Psoas muscle (tissue), 7 donors: ENCODE measurements at regions not wholly inside any gene's neighbourhood (a gene's known extent, or its start where the extent isn't known, plus 50 kb on each side); places are given as distances from the start of the nearest gene placed in this dataset.
A peak's percentile ranks its signal among the peaks of the same experiment; 100 is the strongest.

Experiments
- ATAC-seq, 4 donors: fragments of 200-7000 bp; cut with Tn5 transposase; one replicate each; pipeline ENCODE4 v1.9.1; 2020; ENCODE audit warnings: moderate library complexity in 3 of 4, mild to moderate bottlenecking in 2 of 4
- DNase-seq, 2 donors: peaks; one replicate each; pipeline ENCODE4 v3.0.0-alpha.2; 2020
- H3K27ac ChIP-seq: fragments of 200-600 bp; one replicate; pipeline ENCODE4 v1.8.0; 2022
- H3K27me3 ChIP-seq, 3 donors: fragments of 200-600 bp in 1 of 3; one replicate each; pipeline versions ENCODE4 v1.6.1 to v1.8.0; 2013 to 2022; ENCODE audit warnings: low read length in 2 of 3, mild to moderate bottlenecking in 2 of 3, moderate library complexity in 1 of 3; ENCODE audit not compliant: insufficient read depth in 3 of 3
- H3K36me3 ChIP-seq, 2 donors: fragments of 200-600 bp in 1 of 2; one replicate each; pipeline versions ENCODE4 v1.6.1 to v1.8.0; 2013 to 2022; ENCODE audit warnings: low read depth in 1 of 2, mild to moderate bottlenecking in 1 of 2, moderate library complexity in 1 of 2; ENCODE audit not compliant: insufficient read depth in 1 of 2
- H3K4me1 ChIP-seq: fragments of 200-600 bp; one replicate; pipeline ENCODE4 v1.8.0; 2022
- H3K4me3 ChIP-seq: fragments of 200-600 bp; one replicate; pipeline ENCODE4 v1.8.0; 2022; ENCODE audit warnings: mild to moderate bottlenecking
- H3K9me3 ChIP-seq: fragments of 200-600 bp; one replicate; pipeline ENCODE4 v1.8.0; 2022
- WGBS, 3 donors: extraction: QIAGEN DNeasy Blood & Tissue Kit; methylation state at CpG; one replicate each; pipeline versions ENCODE4 v1.1.6 to v1.1.7; 2013; 5-methylcytosine and 5-hydroxymethylcytosine counted together
- intact Hi-C, 2 donors: fragments of 100-400 bp; cut with DNase I; formaldehyde crosslinking; loops; one replicate each; pipeline versions ENCODE4 v1.11.0 to v1.14.2; 2022
- TF ChIP-seq, protein P1 (sequence below): fragments of 200-600 bp; IDR thresholded peaks from one replicate; pipeline ENCODE4 v1.8.0; 2022; ENCODE audit warnings: antibody characterized with exemption
- donor health status: healthy with polysubstance abuse.
- donor health status: DM: no; HTN: no; CAD: no; lungs with moderate emphysema.
- donor health status: Bipolar disorder and iron deficiency.
- donor health status: healthy.
- donor health status: DM: yes; HTN: yes; CAD: no.
- donor health status: DM: no; HTN: no; CAD: no.
- donor health status: DM: yes; HTN: yes; CAD: no.

DNA sequence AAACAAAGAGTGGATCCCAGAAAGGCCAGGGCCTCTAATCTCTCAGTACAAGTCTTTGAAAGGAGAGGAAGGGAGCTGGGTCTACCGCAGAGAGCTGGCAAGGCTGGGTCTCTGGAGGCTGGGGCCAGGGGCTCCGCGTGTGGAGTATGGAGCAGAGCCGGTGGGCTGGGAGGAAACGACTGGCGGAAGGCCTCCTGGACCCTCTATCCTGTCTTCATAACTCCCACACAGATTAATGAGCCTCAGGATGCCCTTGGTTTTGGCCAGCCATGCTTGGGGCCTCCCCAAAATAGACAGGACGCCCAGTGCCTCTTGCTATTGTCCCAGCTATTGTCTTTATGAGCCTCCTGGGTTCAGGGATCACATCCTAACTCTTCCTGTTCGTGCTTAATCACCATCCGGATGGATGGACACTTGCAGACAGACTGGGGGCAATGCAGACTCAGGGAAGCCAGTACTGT lies 306.4 kb downstream of the DHX35 start:
- DNase-seq (no peak), ATAC-seq (peak in 1 of 4 donors; percentile 7)
- TF ChIP-seq, protein P1, sequence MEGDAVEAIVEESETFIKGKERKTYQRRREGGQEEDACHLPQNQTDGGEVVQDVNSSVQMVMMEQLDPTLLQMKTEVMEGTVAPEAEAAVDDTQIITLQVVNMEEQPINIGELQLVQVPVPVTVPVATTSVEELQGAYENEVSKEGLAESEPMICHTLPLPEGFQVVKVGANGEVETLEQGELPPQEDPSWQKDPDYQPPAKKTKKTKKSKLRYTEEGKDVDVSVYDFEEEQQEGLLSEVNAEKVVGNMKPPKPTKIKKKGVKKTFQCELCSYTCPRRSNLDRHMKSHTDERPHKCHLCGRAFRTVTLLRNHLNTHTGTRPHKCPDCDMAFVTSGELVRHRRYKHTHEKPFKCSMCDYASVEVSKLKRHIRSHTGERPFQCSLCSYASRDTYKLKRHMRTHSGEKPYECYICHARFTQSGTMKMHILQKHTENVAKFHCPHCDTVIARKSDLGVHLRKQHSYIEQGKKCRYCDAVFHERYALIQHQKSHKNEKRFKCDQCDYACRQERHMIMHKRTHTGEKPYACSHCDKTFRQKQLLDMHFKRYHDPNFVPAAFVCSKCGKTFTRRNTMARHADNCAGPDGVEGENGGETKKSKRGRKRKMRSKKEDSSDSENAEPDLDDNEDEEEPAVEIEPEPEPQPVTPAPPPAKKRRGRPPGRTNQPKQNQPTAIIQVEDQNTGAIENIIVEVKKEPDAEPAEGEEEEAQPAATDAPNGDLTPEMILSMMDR: no peak
- Histone ChIP-seq H3K36me3 (no peaks in the 10 kb centered on the region), H3K27ac (no peak overlapping the region), H3K9me3 (no peaks in the 10 kb centered on the region), H3K27me3 (no peaks in the 10 kb centered on the region), H3K4me3 (no peak overlapping the region), H3K4me1 (no peaks in the 10 kb centered on the region)
- intact Hi-C loops: loop anchor here (5.0 to 10.0 kb wide), 4 partner anchors 164 to 1696 kb away; no protein-coding TSS in a partner anchor
- 54 to 55% (median 54%) methylated on average over 7 to 9 of the region's 9 CpGs for whole genome bisulfite sequencing, 3 donors

GRCh38 chr20:39266989-39267388 lies 304.8 kb downstream of the DHX35 start:
- TF ChIP-seq, protein P1: no peak
- no peak for DNase-seq
- no peaks in the 10 kb centered on the region for H3K27me3 ChIP-seq
- H3K4me3 ChIP-seq: no peak overlapping the region
- no peaks in the 10 kb centered on the region for H3K4me1 ChIP-seq
- no peaks in the 10 kb centered on the region for H3K36me3 ChIP-seq
- no peak overlapping the region for H3K27ac ChIP-seq
- no peaks in the 10 kb centered on the region for H3K9me3 ChIP-seq
- no peak for ATAC-seq
- intact Hi-C loops: loop anchor here (5.0 to 10.0 kb wide), 4 partner anchors 165 to 1698 kb away; no protein-coding TSS in a partner anchor
- 90 to 95% (median 92%) methylated on average over 4 of the region's 4 CpGs for WGBS, 3 donors

GRCh38 chr20:39264506-39265172 lies 302.5 kb downstream of the DHX35 start:
- TF ChIP-seq, protein P1: peak; percentile 79
- Histone ChIP-seq H3K27me3 (no peaks in the 10 kb centered on the region), H3K9me3 (no peaks in the 10 kb centered on the region), H3K27ac (no peak overlapping the region), H3K36me3 (no peaks in the 10 kb centered on the region), H3K4me1 (no peaks in the 10 kb centered on the region), H3K4me3 (no peak overlapping the region)
- DNase-seq (peak; percentile 65 to 74), ATAC-seq (peak; percentile 72 to 90 (median 88))
- intact Hi-C loops: loop anchor here (5.0 to 10.0 kb wide), 4 partner anchors 168 to 1700 kb away; no protein-coding TSS in a partner anchor
- 7 to 17% (median 10%) methylated on average over 3 of the region's 3 CpGs for WGBS, 3 donors

DNA sequence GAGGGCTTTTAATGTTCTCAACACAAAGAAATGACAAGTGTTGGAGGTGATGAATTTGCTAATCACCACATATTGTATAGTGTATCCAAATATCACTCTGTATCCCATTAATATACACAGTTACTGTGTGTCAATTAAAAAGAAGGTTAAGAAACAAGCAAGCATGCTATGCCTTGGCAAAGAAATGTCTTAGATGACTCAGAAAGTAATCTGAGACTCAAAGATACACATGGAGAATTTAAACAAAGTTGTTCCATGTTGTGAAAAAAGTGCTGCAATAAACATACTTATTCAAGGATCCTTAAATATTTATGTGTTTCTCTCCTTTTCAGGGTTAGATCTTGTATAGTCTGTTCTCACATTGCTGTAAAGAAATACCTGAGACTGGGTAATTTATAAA lies 300.9 kb downstream of the DHX35 start:
- Histone ChIP-seq H3K36me3 (no peaks in the 10 kb centered on the region), H3K9me3 (no peaks in the 10 kb centered on the region), H3K27ac (no peak overlapping the region), H3K4me1 (no peaks in the 10 kb centered on the region), H3K27me3 (no peaks in the 10 kb centered on the region), H3K4me3 (no peak overlapping the region)
- TF ChIP-seq, protein P1: no peak
- ATAC-seq: no peak
- intact Hi-C loops: loop anchor here (10.0 kb wide), 2 partner anchors 612 to 1702 kb away; no protein-coding TSS in a partner anchor
- DNase-seq: no peak
